Osteoblast (primary cell): ENCODE measurements at regions not wholly inside any gene's neighbourhood (a gene's known extent, or its start where the extent isn't known, plus 50 kb on each side); places are given as distances from the start of the nearest gene placed in this dataset.
"Not testable (repeated sequence)": the region's sequence is repeated elsewhere in the genome, so short reads cannot be mapped to it uniquely, and the experiment has no call there.

Source experiments
- DNase-seq: peaks from one replicate; pipeline ENCODE4 v3.0.0; 2011; ENCODE audit warnings: low spot score, mixed read lengths; ENCODE audit not compliant: insufficient read length; ENCODE audit errors: missing footprints
- H2AFZ ChIP-seq: 2 replicates; pipeline ENCODE4 v1.6.0; 2011; ENCODE audit warnings: mild to moderate bottlenecking, low read length
- H3K27ac ChIP-seq: 2 replicates; pipeline ENCODE4 v1.5.1; 2011; ENCODE audit warnings: mild to moderate bottlenecking, low read depth, low read length, moderate library complexity
- H3K27me3 ChIP-seq: 2 replicates; pipeline ENCODE4 v1.6.0; 2012; ENCODE audit warnings: mild to moderate bottlenecking, control low read depth, inconsistent platforms, low read length, moderate library complexity; ENCODE audit not compliant: insufficient read depth
- H3K36me3 ChIP-seq: 2 replicates; pipeline ENCODE4 v1.5.1; 2011; ENCODE audit warnings: mild to moderate bottlenecking, low read length, control low read depth, moderate library complexity; ENCODE audit not compliant: insufficient read depth
- H3K4me1 ChIP-seq: 2 replicates; pipeline ENCODE4 v1.5.1; 2011; ENCODE audit warnings: mild to moderate bottlenecking, low read length, control low read depth, moderate library complexity; ENCODE audit not compliant: insufficient read depth
- H3K4me2 ChIP-seq: 2 replicates; pipeline ENCODE4 v1.6.0; 2011; ENCODE audit warnings: mild to moderate bottlenecking, low read length; ENCODE audit not compliant: insufficient read depth
- H3K4me3 ChIP-seq: fragments of 200-600 bp; sonication (generic); 3 replicates; pipeline ENCODE4 v1.5.1; 2012; ENCODE audit warnings: mild to moderate bottlenecking, low read length, inconsistent platforms; ENCODE audit not compliant: insufficient read depth
- H3K79me2 ChIP-seq: 2 replicates; pipeline ENCODE4 v1.6.0; 2012; ENCODE audit warnings: mild to moderate bottlenecking, low read length, control low read depth, inconsistent platforms; ENCODE audit not compliant: insufficient read depth
- H3K9me3 ChIP-seq: 2 replicates; pipeline ENCODE4 v1.5.1; 2011; ENCODE audit warnings: low read depth, low read length, control low read depth
- H4K20me1 ChIP-seq: 2 replicates; pipeline ENCODE4 v1.6.0; 2012; ENCODE audit warnings: mild to moderate bottlenecking, low read length, control low read depth; ENCODE audit not compliant: insufficient read depth
- TF ChIP-seq, protein P1 (sequence below): IDR thresholded peaks from 2 replicates; pipeline ENCODE4 v1.5.1; 2011; ENCODE audit warnings: mild to moderate bottlenecking, low read depth, low read length, moderate library complexity; ENCODE audit errors: extremely low read depth

DNA sequence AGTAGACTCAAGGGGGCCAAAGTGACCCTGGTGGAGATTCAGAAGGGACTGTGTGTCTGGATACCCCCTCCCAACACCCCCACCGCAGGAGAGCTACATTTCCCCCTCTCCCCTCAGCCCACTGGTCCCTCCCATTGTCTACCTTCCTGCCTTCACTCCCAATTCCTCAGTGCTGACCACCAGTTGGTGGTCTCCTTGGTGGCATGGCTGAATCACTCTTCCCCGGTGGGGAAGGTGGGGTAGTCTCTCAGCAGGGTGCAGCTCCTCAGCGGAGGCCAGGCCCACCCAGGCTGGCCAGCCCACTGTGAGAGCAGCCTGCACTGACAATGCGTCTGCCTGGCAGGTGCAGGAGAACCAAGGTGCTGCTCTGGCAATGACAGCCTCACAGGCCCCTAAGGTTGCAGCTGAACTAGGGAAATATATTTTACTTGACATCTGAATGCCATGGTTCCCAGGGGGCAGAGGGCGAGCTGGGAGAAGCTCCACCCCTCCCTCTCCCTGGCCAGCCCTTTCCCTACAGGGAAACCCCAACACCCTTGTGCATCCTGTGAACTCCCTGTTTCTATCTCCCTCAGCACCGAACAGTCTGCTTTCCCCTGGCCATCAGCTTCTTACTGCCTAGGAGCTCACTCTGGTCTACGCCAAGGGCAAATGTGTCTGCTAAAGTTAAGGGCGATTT, 62.6 kb upstream of the PAX8 start:
- H4K20me1 ChIP-seq: no peaks in the 10 kb centered on the region
- H3K9me3 ChIP-seq: no peaks in the 10 kb centered on the region
- no peak overlapping the region for H3K4me2 ChIP-seq
- no peaks in the 10 kb centered on the region for H3K79me2 ChIP-seq
- H3K27ac ChIP-seq: no peak overlapping the region
- no peaks in the 10 kb centered on the region for H3K4me1 ChIP-seq
- no peak overlapping the region for H2AFZ ChIP-seq
- no peak for DNase-seq
- no peak overlapping the region for H3K4me3 ChIP-seq
- H3K27me3 ChIP-seq: peaks cover 12% of the 10 kb centered on the region
- TF ChIP-seq, protein P1, sequence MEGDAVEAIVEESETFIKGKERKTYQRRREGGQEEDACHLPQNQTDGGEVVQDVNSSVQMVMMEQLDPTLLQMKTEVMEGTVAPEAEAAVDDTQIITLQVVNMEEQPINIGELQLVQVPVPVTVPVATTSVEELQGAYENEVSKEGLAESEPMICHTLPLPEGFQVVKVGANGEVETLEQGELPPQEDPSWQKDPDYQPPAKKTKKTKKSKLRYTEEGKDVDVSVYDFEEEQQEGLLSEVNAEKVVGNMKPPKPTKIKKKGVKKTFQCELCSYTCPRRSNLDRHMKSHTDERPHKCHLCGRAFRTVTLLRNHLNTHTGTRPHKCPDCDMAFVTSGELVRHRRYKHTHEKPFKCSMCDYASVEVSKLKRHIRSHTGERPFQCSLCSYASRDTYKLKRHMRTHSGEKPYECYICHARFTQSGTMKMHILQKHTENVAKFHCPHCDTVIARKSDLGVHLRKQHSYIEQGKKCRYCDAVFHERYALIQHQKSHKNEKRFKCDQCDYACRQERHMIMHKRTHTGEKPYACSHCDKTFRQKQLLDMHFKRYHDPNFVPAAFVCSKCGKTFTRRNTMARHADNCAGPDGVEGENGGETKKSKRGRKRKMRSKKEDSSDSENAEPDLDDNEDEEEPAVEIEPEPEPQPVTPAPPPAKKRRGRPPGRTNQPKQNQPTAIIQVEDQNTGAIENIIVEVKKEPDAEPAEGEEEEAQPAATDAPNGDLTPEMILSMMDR: no peak
- no peaks in the 10 kb centered on the region for H3K36me3 ChIP-seq

DNA sequence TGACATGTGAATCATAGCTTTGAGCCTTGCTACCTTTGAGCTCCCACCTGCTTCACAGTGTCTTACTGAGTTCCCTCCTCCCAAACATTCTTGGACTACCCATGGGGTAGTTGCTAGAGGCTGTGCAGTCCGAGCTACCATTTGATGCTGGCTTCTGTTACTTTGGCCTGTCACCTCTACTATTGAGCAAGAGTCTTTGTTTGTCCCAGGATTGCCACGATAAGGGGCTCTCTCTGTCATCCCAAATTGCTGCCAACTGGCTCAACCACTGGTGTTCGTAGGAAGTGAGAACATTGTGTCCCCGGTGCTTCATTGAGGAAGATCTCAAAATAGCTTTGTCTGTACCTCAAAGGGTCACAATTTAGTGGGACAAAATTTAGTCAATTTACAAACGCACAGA, 59.1 kb upstream of the PAX8 start:
- H3K9me3 ChIP-seq: no peaks in the 10 kb centered on the region
- H3K27me3 ChIP-seq: peaks cover 12% of the 10 kb centered on the region
- DNase-seq: no peak
- no peak overlapping the region for H3K27ac ChIP-seq
- no peaks in the 10 kb centered on the region for H4K20me1 ChIP-seq
- no peaks in the 10 kb centered on the region for H3K79me2 ChIP-seq
- H3K36me3 ChIP-seq: no peaks in the 10 kb centered on the region
- H2AFZ ChIP-seq: no peak overlapping the region
- H3K4me1 ChIP-seq: peaks cover 6% of the 10 kb centered on the region
- TF ChIP-seq, protein P1: no peak
- no peak overlapping the region for H3K4me2 ChIP-seq
- no peak overlapping the region for H3K4me3 ChIP-seq

DNA sequence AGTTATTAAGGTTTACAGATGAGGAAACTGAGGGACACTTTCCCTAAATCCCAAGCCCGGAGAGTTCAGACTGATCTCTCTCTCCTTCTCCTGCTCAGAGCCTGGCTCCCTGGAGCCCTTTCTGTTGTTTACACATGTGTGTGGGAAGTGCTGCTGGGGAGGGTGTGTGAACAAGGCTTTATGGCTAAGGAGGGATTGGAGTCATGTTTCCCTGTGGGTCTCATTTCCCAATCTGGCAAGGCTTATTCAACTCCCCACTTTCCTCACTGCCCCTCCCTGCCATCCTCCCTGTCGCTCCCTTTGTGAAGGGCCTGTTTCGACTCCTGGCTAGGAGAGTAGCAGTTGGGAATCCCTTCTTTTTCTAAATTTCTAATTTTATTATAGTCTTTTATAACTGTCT, 57.3 kb upstream of the PAX8 start:
- not testable (repeated sequence) for H4K20me1 ChIP-seq, H3K4me1 ChIP-seq, H3K36me3 ChIP-seq, H3K79me2 ChIP-seq, DNase-seq, H3K4me3 ChIP-seq, H3K9me3 ChIP-seq, H3K27ac ChIP-seq, H2AFZ ChIP-seq
- Histone ChIP-seq H3K27me3 (peaks cover 12% of the 10 kb centered on the region), H3K4me2 (peak overlapping the region; percentile 18)

DNA sequence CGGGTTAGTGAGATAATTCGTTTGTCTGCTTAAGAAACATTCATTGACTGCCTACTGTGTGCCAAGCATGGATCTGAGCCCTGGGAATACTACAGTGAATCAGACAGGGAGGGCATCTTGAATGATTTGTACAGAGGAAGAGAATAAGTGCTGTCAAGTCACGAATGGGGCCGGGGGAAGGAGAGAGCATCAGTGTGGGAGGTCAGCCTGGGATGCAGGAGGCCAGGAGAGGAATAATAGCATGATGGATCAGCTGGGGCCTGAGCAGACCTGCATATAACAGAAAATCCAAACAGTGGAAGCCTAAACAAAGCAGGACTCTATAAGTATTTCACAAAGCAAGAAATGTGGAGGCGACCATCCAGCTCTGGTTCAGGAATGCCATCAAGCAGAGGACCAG, 55.4 kb upstream of the PAX8 start:
- no peak overlapping the region for H3K4me3 ChIP-seq
- H3K4me2 ChIP-seq: no peak overlapping the region
- H2AFZ ChIP-seq: no peak overlapping the region
- H3K79me2 ChIP-seq: no peaks in the 10 kb centered on the region
- H3K27ac ChIP-seq: no peak overlapping the region
- no peak for DNase-seq
- peaks cover 23% of the 10 kb centered on the region for H3K4me1 ChIP-seq
- no peaks in the 10 kb centered on the region for H4K20me1 ChIP-seq
- H3K9me3 ChIP-seq: no peaks in the 10 kb centered on the region
- peaks cover 12% of the 10 kb centered on the region for H3K27me3 ChIP-seq
- TF ChIP-seq, protein P1: no peak
- H3K36me3 ChIP-seq: no peaks in the 10 kb centered on the region

DNA sequence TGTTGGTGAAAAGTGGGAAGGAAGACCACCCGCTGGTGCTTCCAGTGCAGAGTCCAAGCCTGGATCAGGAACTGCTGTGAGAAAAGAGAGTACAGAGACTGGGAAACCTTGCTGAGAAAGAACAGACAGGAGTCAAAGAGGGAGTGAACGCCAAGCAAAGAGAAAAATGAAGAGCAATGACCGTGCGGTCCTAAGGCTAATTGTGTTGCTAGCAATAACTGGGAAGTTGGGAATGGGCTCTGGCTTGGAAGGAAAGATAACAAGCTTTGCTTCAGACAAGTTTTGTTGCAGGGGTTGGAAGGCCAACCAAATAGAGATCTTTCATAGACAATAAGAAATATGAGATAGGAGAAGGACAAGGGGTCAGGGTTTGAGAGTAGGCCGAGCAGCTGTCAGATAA, 55.0 kb upstream of the PAX8 start:
- Histone ChIP-seq H3K4me1 (peaks cover 26% of the 10 kb centered on the region), H3K27me3 (peaks cover 12% of the 10 kb centered on the region)
- not testable (repeated sequence) for DNase-seq, H3K79me2 ChIP-seq, H3K4me2 ChIP-seq, H3K27ac ChIP-seq, H2AFZ ChIP-seq, H3K9me3 ChIP-seq, H3K36me3 ChIP-seq, H3K4me3 ChIP-seq, H4K20me1 ChIP-seq

DNA sequence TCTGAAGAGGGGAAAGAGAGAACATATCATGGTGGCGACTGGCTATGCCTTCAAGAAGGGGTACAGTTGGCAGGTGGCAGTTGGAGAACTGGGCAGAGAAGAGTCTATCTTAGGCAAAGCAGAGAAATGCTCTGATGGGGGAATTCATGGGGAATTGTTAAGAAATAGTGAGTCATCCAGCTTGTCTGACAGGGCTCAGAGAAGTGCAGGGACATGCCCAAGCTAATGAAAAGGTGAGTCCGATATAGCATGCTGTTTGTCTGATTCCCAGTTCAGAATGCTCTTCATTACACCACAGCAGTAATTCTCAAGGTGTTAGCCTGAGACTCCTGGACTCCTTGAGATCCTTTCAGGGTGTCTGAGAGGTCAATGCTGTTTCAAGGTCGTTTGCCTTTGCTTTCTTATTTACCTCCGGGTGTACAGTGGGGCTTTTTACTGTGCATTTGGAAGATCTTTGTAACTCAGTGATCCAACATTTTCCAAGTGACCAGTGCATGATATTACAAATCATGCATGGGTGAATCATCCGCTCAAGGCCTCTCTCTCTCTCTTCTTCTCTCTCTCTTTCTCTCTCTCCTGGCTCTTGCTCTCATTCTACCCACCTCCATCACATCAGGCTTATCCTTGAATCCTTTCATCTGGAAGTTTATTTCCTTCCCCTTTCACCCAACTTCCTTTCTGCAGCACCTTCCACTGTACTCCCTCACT, 51.5 kb upstream of the PAX8 start:
- H3K27ac ChIP-seq, H4K20me1 ChIP-seq, H3K79me2 ChIP-seq, H3K4me2 ChIP-seq, H3K36me3 ChIP-seq, H3K4me3 ChIP-seq, H3K27me3 ChIP-seq, H3K9me3 ChIP-seq, H2AFZ ChIP-seq: not testable (repeated sequence)
- peaks cover 27% of the 10 kb centered on the region for H3K4me1 ChIP-seq
- peak; percentile 36 for DNase-seq

DNA sequence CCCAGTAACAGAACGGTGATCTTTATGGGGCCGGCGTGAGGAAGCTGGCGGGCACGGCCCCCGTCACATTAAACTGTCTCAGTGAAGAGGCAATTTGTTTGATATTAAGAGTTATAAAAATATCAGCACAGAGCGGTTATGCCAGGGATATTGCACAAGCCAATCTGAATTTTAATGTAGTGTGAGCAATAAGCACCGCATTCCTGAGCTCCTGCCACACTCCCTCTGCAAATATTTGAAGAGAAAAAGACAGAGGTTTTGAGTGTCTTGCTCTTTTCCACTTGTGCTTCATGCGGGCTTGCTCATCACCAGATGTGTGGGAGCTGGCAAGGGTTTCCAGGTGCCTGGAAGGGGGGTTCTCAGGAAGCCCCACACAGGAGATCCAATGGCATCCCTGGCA, 50.3 kb upstream of the PAX8 start:
- not testable (repeated sequence) for H3K4me3 ChIP-seq, H4K20me1 ChIP-seq, H2AFZ ChIP-seq, H3K27me3 ChIP-seq, H3K79me2 ChIP-seq, H3K36me3 ChIP-seq, H3K9me3 ChIP-seq
- DNase-seq: peak; percentile 64
- H3K4me2 ChIP-seq: peak overlapping the region; percentile 55
- peak overlapping the region; percentile 80 for H3K27ac ChIP-seq
- H3K4me1 ChIP-seq: peaks cover 31% of the 10 kb centered on the region
